ENCODE measurements at regions not wholly inside any gene's neighbourhood (a gene's known extent, or its start where the extent isn't known, plus 50 kb on each side); places are given as distances from the start of the nearest gene placed in this dataset.

- no peak for DNase-seq (ENCODE audit: low read depth in 3 of 3, low spot score in 2 of 3)
These were observed 317.6 kb upstream of the PROX1 start for GRCh38 chr1:213669964-213670691.

- no peak for DNase-seq (ENCODE audit: low read depth in 3 of 3, low spot score in 2 of 3)
These were observed 317.1 kb upstream of the PROX1 start for GRCh38 chr1:213670692-213671023.

GRCh38 chr1:213675043-213675442, 312.7 kb upstream of the PROX1 start:
- DNase-seq (ENCODE audit: low read depth in 3 of 3, low spot score in 2 of 3) = no peak

GRCh38 chr1:213676736-213677135, 311.0 kb upstream of the PROX1 start:
- no peak for DNase-seq (ENCODE audit: low read depth in 3 of 3, low spot score in 2 of 3)

- no peak for DNase-seq (ENCODE audit: low read depth in 3 of 3, low spot score in 2 of 3)
These were observed 309.4 kb upstream of the PROX1 start for GRCh38 chr1:213678348-213678747.

- DNase-seq (ENCODE audit: low read depth in 3 of 3, low spot score in 2 of 3) = no peak
These were observed 309.0 kb upstream of the PROX1 start for GRCh38 chr1:213678753-213679152.

GRCh38 chr1:213679153-213679552, 308.6 kb upstream of the PROX1 start:
- no peak for DNase-seq (ENCODE audit: low read depth in 3 of 3, low spot score in 2 of 3)

- no peak for DNase-seq (ENCODE audit: low read depth in 3 of 3, low spot score in 2 of 3)
These were observed 307.0 kb upstream of the PROX1 start for GRCh38 chr1:213680677-213681325.

- no peak for DNase-seq (ENCODE audit: low read depth in 3 of 3, low spot score in 2 of 3)
These were observed 305.9 kb upstream of the PROX1 start for GRCh38 chr1:213681788-213682340.

- no peak for DNase-seq (ENCODE audit: low read depth in 3 of 3, low spot score in 2 of 3)
These were observed 304.2 kb upstream of the PROX1 start for GRCh38 chr1:213683529-213683928.

GRCh38 chr1:213684454-213684853, 303.3 kb upstream of the PROX1 start:
- DNase-seq (ENCODE audit: low read depth in 3 of 3, low spot score in 2 of 3) = no peak

GRCh38 chr1:213685992-213686582, 301.7 kb upstream of the PROX1 start:
- no peak for DNase-seq (ENCODE audit: low read depth in 3 of 3, low spot score in 2 of 3)

GRCh38 chr1:213686983-213687382, 300.8 kb upstream of the PROX1 start:
- no peak for DNase-seq (ENCODE audit: low read depth in 3 of 3, low spot score in 2 of 3)

GRCh38 chr1:213687832-213688231, 299.9 kb upstream of the PROX1 start:
- DNase-seq (ENCODE audit: low read depth in 3 of 3, low spot score in 2 of 3) = no peak

- no peak for DNase-seq (ENCODE audit: low read depth in 3 of 3, low spot score in 2 of 3)
These were observed 299.1 kb upstream of the PROX1 start for GRCh38 chr1:213688655-213689054.

- no peak for DNase-seq (ENCODE audit: low read depth in 3 of 3, low spot score in 2 of 3)
These were observed 298.5 kb upstream of the PROX1 start for GRCh38 chr1:213689260-213689659.

GRCh38 chr1:213690341-213690917, 297.3 kb upstream of the PROX1 start:
- no peak for DNase-seq (ENCODE audit: low read depth in 3 of 3, low spot score in 2 of 3)

- no peak for DNase-seq (ENCODE audit: low read depth in 3 of 3, low spot score in 2 of 3)
These were observed 295.5 kb upstream of the PROX1 start for GRCh38 chr1:213692321-213692720.

GRCh38 chr1:213693864-213694263, 293.9 kb upstream of the PROX1 start:
- DNase-seq (ENCODE audit: low read depth in 3 of 3, low spot score in 2 of 3) = no peak

- no peak for DNase-seq (ENCODE audit: low read depth in 3 of 3, low spot score in 2 of 3)
These were observed 290.5 kb upstream of the PROX1 start for GRCh38 chr1:213697192-213697802.

GRCh38 chr1:213698092-213698702, 289.6 kb upstream of the PROX1 start:
- no peak for DNase-seq (ENCODE audit: low read depth in 3 of 3, low spot score in 2 of 3)

Measured in right renal cortex interstitium (tissue), 3 donors.